NCI-H1092 (cell line): ENCODE measurements at regions not wholly inside any gene's neighbourhood (a gene's known extent, or its start where the extent isn't known, plus 50 kb on each side); places are given as distances from the start of the nearest gene placed in this dataset.

ENCODE experiments used
- DNase-seq: peaks from one replicate; lab custom pipeline; 2025; lab: John Stamatoyannopoulos, UW

- DNase-seq: no peak
These were observed 433.5 kb upstream of the CELF2 start for GRCh38 chr10:10584161-10584560.

GRCh38 chr10:10587744-10588393 is 429.8 kb upstream of the CELF2 start:
- no peak for DNase-seq

DNA sequence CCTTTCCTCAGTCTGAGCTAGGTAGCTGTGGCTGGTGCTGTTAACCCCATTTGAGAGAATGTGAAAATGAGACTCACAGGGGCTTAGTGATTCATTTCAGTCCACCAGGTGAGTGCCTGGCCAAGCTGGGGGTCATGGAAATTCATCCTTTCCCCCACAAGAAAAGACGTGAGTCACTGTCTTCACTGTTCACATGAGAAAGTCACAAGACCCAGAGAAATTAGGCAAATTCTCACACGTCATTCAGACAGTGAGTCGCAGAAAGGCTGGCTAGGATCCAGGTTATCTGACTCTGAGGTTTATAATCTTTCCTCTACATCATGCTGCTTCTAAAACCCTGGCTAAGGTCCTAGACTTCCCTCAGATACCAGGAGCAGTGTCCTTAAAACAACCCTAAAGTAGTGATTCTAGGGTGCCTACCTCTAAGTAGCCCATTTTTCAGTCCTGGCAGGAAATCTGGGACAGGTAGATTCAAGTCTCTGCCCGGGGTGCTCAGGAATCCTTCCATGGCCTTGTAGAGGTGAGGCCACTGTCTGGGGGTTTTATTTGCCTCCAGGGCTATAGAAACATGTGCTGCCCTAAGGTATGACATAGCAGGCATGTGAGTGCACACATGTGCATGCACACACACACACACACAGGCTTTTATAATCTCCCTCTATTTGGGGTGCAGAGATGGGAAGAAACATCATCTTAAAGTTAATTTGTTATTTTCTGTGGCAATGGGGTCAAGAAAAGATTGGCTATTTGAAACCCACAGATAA is 427.9 kb upstream of the CELF2 start:
- DNase-seq: no peak

- no peak for DNase-seq
These were observed 425.8 kb upstream of the CELF2 start for GRCh38 chr10:10591715-10592341.

DNA sequence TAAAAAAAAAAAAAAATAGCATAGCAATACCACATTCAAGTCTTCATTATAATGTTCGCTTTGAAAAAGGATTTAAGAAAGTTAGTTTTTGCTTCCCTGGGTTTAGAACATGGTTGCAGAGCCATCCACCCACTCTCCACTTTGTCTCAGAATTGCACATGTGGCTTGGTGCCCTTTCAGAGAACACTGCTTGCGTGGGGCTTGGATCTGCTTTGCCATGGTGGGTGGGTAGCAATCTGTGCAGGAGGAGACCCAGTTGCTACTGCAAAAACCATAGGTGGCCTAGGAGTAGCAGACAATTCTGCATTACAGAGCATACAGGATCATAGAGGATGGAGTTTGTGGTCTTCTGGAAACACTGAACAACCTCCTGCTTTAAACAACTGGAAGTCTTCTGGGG is 421.4 kb upstream of the CELF2 start:
- no peak for DNase-seq

DNA sequence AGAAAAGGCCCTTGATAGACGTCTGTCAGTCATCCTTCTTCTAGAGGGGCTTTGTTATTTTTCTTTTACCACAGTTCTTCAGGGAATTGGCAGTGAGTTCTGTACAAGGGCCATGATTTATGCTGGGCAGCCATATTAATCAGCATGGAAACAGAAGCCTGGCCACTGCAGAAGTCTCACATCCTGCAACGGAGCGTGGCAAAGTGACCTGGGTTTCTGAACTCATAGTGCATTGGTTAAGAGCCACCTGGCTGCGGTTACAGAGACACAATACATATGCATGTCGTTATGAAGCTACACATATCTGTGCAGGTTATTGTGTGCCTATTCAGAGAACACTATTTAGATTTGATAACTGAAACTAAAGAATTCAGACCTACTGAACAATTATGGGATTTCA is 419.4 kb upstream of the CELF2 start:
- DNase-seq: no peak

DNA sequence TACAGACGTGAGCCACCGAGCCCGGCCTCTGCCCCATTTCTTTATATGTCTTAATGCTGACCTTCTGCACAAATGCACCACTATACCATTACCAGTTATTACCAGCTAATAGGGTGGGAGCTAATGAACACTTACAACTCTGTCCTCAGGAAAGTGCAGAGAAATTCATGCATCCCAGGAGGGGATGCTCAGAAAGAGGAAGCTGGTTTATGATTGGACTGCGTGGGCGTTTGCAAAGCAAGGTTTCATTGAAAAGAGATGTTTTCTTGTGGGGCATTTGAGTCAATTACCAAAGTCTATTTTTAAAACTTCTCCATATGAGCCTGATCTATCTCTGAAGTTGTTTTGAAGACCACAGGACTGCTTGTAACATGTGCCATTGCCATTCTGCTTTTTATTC is 417.7 kb upstream of the CELF2 start:
- DNase-seq: no peak

DNA sequence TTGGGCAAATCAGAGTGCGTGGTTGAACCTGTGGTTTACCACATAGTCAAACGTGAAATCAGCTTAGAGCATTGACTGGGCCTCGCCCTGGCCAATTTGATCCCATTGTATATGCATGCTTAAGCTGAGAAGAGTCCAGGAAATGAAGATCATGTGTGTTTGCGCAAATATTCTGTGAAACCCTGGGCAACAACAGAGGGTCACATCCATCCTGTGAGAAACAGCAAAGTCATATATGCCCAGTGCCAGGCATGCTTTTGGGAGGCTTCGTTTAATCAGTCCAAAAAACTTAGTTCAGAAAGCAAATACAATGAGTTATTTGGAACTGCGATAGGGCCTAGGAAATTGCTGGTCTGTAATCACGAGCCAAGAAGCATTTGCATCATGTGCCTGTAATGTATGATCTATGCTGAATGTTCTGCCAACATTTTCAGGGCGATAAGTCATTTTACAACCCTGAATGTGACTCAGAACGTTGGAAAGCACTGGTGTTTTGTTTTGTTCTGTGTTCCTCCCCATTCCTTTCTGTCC is 412.1 kb upstream of the CELF2 start:
- DNase-seq: no peak

DNA sequence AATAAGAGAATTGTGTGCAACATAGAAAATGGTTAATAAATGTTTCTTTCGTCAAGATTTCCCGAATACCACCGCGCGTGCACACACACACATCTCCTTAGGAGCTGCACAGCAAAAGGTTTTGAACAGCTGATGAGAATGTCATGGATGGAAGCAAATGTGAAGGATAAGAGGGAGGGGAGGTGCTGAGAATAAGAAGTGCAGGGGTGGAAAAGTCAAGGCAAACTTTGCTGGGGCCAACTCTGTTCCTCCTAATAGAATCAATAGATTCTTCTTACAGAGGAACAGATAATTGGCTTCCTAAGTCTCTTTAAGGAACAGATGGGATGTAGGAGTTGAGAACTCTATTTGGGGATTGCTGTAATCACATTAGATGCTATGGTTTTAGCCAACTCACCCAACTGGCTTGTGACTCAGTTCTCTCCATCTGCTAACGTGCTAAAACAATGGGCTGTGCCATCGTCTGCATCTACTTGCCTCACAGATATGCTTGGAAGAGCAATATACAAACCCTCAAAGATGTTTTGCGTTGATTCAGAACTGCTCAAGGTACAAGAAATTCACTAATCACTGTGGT is 408.2 kb upstream of the CELF2 start:
- DNase-seq: no peak

DNA sequence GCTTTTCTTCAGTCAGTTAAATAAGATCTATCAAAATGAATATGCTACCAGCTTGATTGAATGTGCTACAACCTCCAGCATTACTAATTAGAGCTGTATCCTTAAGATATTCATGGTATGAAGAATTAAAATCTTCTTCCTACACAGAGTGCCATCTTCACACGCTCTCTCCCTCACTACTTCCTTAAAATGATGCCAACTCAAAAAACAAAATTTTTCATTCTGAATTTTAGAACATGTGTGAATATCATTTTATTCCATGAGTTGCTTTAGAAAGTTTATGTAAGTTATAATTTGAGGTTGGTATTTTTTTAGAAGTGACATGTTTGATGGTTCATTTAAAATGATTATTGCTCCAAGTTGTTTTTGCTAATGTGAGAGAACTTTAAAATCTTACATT is 407.5 kb upstream of the CELF2 start:
- no peak for DNase-seq

DNA sequence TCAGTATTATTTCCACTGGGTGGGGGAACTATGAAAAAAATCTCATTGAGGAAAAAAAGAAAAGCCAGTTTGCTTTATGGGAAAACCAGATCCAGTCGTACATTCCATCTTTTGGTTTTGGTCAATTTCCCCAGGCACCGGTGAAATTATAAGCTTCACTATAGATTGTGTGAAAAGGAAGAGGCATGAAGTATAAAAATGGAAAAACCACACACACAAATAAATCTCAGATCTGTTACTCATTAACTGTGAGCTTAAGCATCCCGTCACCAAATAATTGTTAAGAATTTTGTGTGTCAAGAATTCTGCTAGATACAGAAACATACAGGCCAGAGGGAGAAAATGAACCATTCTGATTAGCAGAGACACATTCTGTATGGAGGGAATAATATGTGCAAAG is 405.5 kb upstream of the CELF2 start:
- no peak for DNase-seq

GRCh38 chr10:10613656-10614244 is 403.9 kb upstream of the CELF2 start:
- no peak for DNase-seq

- no peak for DNase-seq
These were observed 400.0 kb upstream of the CELF2 start for GRCh38 chr10:10617686-10618085.

DNA sequence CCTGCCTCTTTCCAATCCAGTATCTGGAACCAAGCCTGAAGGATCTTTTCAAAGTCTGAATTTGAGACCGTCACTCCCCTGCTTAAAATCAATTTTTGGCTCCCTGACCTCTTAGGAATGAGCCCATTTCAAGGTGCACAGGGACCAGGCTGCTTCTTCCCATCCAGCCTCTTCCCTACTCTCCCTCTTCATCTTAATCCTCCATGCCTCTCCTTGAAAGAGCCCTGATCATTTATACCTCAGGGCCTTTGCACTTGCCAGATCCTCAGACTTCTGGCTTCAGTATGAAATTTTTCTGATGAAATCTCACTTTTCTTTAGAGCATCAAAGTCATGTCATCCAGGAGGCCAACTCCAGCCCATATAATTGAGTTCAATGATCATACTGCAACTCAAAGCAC is 399.5 kb upstream of the CELF2 start:
- no peak for DNase-seq

GRCh38 chr10:10623958-10624566 is 393.6 kb upstream of the CELF2 start:
- no peak for DNase-seq

- no peak for DNase-seq
These were observed 393.1 kb upstream of the CELF2 start for GRCh38 chr10:10624567-10624962.

- no peak for DNase-seq
These were observed 392.2 kb upstream of the CELF2 start for GRCh38 chr10:10625491-10625890.

GRCh38 chr10:10626734-10627133 is 390.9 kb upstream of the CELF2 start:
- DNase-seq: no peak

GRCh38 chr10:10627414-10627813 is 390.3 kb upstream of the CELF2 start:
- DNase-seq: no peak

- no peak for DNase-seq
These were observed 388.2 kb upstream of the CELF2 start for GRCh38 chr10:10629512-10629911.

GRCh38 chr10:10630281-10630680 is 387.4 kb upstream of the CELF2 start:
- no peak for DNase-seq

DNA sequence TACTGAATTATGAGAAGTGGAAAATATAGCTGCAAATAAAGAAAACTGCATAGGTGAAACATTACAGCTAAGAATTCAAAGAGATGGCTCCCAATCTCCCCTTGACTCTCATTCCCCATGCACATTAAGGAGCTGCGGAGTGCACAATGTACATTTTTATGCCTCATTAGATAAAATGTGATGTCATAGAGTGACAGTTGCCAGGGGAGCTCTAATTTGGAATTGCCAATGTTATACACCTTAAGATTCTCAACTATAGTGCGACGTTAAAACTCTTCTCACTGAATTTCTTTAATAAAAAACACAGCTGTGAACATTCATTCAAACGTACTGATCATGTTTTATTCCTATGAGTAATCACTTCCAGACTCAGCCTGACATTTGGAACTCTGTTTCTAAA is 386.9 kb upstream of the CELF2 start:
- DNase-seq: no peak
